IPS-18c (cell line): ENCODE measurements at regions not wholly inside any gene's neighbourhood (a gene's known extent, or its start where the extent isn't known, plus 50 kb on each side); places are given as distances from the start of the nearest gene placed in this dataset.
A peak's percentile ranks its signal among the peaks of the same experiment; 100 is the strongest.

Experiments
- H3K4me3 ChIP-seq: 2 replicates; pipeline ENCODE4 v1.7.0; 2013; ENCODE audit warnings: low read depth, mild to moderate bottlenecking, low read length, moderate library complexity; ENCODE audit not compliant: insufficient read depth
- H3K9me3 ChIP-seq: one replicate; pipeline ENCODE4 v1.6.1; 2013; ENCODE audit warnings: mild to moderate bottlenecking, low read length, moderate library complexity; ENCODE audit not compliant: control insufficient read depth, insufficient read depth

DNA sequence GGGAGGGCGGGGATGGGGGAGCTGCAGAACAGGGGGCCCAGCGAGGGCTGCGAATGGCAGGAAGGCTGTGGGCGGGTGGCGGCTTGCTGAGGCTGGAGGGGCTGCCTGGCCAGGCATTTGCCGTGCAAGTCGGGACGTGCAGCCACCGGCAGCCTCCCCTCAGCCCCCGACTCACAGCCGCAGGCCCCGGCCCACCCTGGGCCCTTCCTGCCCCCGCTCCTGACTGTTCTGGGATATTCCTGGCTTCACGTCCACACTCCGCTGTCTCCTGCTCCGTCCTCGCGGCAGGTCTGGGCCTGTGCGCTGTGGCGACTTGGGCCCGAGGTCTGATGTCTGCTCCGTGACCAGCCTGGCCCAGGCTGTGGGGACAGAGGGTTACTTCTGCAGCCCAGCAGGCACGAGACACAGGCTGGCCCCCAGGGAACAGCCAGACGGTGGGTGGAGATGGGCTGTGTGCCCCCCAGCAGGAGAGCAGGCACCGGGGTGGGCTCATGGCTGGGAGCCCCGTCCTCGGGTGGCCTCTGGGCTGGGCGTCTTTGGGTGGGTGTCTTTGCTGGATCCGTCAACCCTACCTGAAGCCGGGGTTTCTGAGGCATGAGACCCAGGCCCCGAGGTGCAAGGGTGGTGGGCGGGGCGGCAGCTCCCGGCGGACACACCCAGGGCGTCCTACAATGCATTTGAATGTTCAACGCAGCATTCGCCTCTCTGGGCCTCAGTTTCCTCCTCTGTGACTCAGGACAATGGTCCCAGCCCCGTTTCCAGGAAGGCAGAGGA is 86.5 kb downstream of the FOXL3 start:
- peaks cover 4% of the 10 kb centered on the region for H3K9me3 ChIP-seq
- no peak overlapping the region for H3K4me3 ChIP-seq

DNA sequence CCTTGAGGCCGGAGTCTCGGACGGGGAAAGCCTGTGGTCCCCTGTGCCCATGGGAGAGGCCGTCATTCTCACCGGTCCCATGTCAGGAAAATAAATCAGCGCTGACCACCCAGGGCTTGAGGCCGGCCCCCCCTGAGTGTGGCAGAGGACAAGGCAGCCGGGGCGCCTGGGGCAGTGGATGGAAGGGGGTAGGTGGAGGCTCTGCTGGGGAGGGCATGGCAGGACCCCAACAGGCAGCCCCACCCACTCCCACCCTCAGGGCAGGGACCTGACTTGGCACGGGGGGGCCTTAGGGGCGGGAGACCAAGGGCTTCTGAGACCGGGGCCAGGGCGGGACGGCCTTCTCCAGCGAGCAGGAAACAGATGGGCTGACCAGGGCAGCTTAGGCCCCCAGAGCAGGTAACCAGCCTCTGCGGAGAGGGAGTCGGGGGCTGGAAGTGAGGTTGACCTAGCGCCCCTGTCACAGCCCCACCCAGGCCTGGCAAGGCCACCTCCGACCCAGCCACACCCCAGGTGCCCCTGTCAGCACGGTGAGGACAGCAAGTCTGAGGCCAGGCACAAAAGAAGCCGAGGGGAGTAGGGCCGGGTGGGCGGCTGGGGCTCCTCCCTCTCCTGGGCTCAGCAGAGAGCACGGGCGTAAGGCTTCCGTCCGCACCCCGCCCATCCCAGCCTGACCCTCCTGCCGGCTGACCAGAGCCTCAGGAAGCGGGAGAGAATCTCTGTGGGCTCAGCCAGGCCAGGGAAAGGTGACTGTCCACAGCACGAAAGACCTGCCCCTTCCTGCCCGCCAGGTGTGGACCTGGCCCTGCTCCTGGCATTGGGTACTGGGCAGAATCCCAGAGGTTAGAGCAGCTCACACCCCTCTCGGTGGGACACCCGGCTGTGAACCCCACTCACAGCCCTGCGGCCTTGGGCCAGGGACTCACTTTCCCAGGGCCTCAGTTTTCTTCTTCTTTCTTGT is 87.4 kb downstream of the FOXL3 start:
- Histone ChIP-seq H3K4me3 (no peak overlapping the region), H3K9me3 (peaks cover 4% of the 10 kb centered on the region)

DNA sequence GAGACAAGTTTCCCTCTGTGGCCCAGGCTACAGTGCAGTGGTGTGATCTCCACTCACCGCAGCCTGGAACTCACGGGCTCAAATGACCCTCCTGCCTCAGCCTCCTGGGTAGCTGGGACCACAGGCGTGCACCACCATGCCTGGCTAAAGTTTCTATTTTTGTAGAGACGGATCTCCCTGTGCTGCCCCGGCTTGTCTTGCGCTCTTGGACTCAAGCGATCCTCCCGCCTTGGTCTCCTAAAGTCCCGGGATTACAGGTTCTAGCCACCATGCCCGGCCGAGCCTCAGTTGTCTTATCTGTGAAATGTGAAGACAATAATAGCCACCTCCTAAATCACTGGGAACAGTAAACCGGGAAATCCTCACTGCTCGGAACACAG is 88.1 kb downstream of the FOXL3 start:
- H3K9me3 ChIP-seq: peaks cover 4% of the 10 kb centered on the region
- no peak overlapping the region for H3K4me3 ChIP-seq

DNA sequence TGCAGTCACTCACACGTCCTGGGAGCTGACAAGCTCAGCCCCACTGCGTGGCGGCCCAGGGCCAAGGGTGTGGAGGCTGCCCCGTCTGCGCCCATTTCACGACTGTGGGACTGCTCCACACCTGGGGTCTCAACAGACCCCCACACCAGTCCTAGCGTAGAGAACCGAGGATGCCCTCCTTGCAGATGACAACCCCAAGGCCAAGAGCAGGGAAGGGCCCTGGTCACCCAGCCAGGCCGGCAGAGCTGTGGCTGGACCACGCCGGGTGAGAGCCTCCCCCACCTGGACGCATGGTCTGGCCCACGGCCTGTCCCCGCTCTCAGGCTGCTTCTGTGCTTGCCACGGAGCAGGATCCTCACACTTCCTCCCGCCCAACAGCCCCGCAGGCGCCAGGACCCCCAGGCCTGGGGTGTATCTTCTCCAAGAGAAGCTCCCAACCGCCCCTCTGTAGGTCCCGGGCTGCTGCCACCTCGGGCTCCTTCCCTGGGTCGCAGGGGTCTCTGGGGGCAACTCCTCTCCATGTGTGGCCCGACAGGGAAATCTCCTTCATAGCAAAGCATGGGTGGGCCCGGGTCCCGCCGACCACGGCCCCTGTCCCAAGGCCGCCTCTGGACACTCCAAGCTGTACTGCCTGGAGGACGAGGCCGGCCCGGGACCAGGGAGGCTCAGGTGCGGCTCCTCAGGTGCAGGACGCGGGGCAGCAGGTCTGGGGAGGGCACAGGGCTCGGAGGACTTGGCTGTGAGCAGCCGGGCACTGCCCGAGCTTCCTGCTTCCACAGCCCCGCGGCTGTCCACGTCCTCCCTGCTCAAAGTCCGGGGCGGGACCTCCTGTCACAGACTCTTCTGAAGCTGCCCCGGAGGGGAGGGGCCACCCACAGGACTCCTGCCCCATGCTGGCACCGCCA is 88.8 kb downstream of the FOXL3 start:
- Histone ChIP-seq H3K4me3 (no peak overlapping the region), H3K9me3 (peaks cover 4% of the 10 kb centered on the region)

DNA sequence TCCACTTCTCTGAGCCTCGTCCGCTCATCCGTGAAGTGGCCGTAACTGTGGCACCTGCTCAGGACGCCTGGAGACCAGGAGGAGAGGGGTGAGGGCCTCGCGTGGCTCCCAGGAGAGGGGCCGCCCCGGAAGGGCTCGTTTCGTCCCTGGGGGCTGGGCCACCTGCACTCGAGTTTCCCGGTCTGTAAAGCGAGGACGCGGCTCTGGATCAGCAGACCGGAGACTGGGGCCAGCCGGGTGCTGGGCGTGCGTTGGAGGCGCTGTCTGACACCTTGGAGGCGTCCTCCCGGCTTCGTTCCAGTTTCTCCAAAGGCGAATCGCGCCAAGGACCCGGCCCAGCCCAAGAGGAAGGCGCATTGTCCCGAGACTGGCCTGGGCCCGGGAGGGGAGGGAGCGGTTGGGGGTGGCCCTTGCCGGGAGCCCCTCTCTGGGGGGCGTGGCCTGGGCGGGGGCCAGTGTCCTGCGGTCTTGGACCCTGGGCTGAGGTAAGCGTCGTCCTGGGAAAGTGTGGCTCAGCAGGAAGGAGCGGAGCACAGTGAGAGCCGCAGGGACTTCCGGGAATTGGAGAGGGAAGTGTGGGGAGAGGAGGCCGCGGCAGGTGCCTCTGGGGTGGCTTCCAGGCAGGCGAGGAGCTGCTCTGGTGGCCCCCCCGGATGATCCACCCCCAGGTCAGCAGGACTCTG is 89.6 kb downstream of the FOXL3 start:
- H3K9me3 ChIP-seq: peaks cover 2% of the 10 kb centered on the region
- peak overlapping the region; percentile 28; the same call in 1 of the 2 replicates for H3K4me3 ChIP-seq

DNA sequence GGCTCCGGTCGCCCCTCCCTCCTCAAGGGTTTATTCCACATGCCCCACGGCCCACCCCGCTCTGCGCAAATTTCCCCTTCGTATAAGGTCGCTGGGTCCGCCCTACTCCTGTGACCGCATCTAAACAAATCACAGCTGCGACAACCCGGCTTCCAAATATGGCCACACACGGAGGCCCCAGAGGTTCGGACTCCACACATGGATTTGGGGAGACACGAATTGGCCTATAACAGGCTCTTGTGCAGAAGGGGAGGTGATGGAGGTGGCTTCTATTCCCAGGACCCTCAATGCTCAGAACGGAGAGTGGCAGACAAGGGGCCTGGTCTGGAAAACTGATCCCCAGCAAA is 90.1 kb downstream of the FOXL3 start:
- H3K4me3 ChIP-seq: peak overlapping the region; percentile 28; the same call in 1 of the 2 replicates
- peaks cover 2% of the 10 kb centered on the region for H3K9me3 ChIP-seq

DNA sequence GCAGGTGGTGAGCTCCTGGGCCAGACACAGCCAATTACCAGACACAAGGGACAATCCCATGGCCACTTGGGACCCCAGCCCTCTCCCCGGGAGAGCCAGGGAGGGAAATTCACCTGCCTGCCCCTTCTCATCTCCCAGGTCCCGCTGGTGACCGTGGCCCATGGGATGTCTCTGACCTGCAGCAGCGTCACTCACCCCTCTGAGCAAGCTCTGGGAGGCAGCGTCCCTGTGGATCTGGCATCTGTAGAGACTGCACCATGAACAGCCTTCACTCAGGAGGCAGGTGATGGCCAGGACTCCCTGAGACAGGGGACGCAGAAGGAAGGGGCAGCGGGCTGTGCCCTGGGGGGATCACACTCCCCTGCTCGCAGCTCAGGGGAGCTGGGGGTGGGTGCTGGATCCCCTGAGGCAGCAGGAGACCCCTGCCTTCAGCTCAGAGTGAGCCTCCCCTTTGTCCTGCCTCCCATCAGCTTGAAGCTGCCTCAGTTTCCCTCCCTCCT is 90.8 kb downstream of the FOXL3 start:
- Histone ChIP-seq H3K9me3 (peaks cover 2% of the 10 kb centered on the region), H3K4me3 (no peak overlapping the region)

DNA sequence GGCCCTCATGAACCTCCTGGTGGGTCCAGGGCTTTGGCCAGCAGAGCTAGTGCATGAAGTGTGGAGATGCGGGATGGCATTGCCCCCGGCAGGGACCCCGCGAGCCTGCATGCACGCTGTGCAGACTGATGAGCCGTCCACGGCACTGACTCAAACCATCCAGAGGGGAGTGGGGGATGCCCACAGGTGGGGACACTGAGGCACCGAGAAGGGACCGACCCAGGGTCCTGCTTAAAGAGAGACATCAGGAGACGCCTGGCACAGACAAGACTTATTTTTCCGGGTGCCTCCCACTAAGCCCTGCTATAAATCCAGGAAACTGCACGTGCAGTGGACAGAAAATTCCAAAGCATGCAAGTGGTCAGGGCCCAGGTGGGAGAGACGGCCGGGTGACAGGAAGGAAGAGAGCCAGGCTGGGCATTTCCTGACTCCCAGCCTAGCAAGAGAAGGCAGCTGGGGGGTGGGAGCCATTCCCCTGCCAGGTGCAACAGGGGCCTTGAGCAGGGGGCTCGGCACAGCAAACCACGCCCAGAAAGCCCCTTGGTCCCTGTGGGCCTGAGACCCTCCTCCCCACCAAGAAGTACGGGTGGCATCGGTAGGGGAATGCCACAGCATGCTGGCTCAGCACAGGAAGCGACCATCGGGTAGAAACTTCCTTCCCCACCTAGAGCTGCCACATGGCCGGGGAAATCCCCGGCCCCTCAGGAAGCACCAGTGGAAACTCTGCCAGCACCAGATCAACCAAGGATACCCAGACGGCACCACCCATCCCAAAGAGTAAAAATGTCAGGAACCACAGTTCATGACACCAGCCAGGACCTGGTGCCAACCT is 91.5 kb downstream of the FOXL3 start:
- Histone ChIP-seq H3K9me3 (peaks cover 2% of the 10 kb centered on the region), H3K4me3 (no peak overlapping the region)

DNA sequence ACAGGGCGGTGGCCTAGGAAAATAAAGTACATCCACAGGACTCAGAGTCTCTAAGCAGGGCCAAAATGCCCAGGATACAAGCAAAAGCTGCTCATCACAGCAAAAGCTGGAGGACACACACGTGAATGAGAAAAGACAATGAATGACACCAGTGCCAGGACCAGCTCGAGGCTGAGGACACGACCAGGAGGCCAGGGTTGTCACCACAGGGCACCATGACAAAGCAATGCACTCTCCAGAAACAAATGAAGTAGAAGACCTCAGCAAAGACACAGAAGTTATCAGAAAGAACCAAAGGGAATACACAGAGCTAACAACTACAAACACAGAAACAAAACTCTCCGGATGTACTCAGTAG is 92.1 kb downstream of the FOXL3 start:
- Histone ChIP-seq H3K9me3 (peaks cover 2% of the 10 kb centered on the region), H3K4me3 (no peak overlapping the region)

DNA sequence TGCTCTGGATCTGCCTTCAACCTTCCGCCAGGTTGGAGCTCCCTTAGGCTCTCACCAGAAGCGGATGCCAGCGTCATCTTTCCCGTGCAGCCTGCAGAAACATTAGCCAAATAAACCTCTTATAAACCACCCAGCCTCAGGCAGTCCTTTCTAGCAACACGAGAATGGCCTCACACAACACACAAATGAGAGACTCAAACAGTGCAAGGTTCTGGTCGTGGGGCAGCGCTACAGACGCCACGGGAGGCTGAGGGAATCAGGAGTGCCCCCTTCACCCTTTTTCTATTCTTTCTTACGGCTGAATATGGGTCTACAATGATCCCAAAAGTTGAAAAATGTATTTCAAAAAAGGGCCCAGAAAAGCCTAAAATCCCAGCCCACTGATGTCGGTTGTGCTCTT is 96.4 kb downstream of the FOXL3 start:
- H3K4me3 ChIP-seq: no peak overlapping the region
- no peaks in the 10 kb centered on the region for H3K9me3 ChIP-seq

DNA sequence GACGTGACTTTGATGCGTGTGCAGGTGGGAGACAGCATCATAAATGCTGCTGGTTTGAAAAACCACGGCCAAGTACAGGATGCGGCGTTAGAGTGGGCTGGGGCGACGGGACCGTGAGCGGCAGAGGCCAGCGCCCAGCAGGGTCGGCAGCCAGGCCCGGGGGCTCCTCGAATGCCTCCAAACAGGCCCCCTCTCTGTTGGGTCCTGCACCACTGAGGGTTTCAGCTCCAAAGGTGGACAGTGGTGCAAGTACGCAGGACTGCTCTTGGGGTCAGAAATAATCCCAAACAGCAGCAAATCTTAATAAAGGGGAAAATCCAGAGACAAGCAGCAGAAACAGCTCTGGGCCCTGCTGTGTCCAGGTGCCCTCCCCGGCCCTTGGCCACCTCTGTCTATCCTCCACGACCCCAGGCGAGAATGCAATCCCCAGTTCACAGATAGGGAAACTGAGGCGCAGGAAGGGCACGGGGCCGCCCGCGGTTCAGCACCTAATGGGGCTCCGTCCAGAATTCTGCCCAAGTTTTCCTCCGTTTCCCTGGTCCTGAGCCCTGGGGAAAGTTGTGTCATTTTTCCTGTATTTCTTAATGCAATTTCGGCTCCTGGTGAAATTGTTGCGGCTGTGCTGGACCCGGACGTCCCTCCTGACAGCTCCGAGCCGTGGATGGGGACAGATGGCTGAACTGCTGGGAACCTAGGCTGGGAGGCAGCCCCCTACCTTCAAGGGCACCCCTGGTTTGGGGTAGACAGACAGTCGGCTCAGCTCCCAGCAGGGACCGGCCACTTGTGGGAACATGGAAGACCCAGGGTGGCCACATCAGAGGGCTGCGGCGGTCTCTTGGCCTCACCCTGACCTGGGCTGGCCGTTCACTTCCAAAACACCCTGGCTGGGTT is 97.4 kb downstream of the FOXL3 start:
- Histone ChIP-seq H3K9me3 (no peaks in the 10 kb centered on the region), H3K4me3 (no peak overlapping the region)

DNA sequence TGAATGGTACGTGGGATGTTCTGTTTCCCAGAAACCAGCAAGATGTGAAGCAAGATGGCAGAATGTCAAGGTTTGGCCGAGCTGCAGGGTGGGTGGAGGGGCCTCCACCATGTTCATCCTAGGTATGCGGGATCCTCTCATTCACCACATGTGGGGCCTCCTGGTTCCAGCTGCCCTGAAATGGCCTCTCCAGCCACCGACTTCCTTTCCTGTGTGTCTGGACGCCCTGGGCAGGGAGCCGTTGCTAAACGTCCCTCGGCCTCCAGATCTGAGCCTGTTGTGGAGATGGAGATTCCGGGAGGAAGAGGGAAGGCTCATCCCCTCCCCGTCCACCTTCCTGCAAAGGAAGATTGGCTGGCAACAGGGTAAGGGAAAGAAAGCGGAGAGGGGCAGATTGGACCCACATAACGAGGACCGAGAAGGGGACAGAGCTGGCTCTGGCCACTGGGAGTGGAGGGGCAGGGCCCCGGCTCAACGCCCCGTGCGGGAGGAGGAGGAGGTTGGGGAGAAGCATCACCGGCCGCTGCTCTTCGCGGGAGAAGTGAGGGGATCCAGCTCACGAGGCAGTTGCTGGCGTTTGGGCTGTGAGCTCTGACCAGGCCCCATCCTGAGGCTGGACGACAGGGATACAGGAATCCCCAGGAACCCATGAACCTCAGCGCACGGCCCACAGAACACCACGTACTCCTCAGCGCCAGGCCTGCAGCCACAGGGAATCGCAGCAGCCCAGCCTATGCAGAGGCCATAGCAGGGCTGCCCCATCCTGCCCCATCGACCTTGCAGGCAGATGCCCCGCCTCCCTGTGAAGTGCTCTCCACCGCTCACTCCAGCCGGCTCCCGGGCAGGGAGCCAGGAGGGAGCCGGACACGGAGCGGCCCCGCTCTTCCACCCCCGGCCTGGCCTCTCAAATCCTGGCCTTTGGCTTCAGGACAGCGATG is 98.3 kb downstream of the FOXL3 start:
- no peaks in the 10 kb centered on the region for H3K9me3 ChIP-seq
- no peak overlapping the region for H3K4me3 ChIP-seq

DNA sequence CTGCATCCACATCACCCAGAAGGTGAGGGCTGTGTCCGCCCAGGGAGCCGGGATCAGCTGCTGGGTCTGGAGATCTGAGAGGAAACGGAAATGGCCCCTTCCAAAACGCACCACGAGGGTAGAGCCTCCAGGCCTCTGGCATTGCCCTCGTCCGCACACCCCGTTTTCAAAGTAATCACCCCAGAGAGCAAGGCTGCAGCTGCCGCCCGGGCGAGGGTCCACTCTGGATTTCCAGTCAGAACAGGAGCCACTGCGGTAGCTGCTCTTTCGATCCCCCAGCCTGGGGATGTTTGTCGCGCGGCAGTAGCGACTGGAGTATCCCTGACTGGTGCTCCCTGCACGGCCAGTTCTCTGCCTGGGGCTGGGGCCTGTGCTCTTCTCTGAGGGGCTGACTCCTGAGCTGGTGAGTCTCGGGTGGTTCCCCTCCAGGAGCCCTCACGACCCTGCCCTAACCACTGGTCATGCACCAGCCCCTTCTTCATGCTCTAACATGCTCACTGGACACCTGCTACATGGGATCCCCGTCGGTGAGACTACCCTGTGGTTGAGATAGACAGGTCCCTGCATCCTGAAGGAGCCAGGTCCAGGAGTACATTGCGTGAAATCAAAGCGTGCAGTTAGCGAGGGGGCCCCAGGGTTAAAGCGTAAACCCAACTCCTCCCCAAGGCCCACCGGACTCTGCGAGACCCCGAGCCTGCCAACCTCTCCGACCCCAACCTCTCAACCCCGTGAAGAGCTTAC is 99.2 kb downstream of the FOXL3 start:
- no peak overlapping the region for H3K4me3 ChIP-seq
- no peaks in the 10 kb centered on the region for H3K9me3 ChIP-seq
